RWPE2 (cell line): ENCODE measurements at regions not wholly inside any gene's neighbourhood (a gene's known extent, or its start where the extent isn't known, plus 50 kb on each side); places are given as distances from the start of the nearest gene placed in this dataset.

ENCODE experiments used
- ATAC-seq: fragments of 200-7000 bp; cut with Tn5 transposase; 3 replicates; pipeline ENCODE4 v1.9.1; 2021; ENCODE audit warnings: low read depth
- DNase-seq: peaks from one replicate; pipeline ENCODE4 v3.0.0-alpha.2; 2020; ENCODE audit warnings: low spot score
- H3K27ac ChIP-seq: fragments of 450-650 bp; 2 replicates; pipeline ENCODE4 v1.5.1; 2017; ENCODE audit warnings: mild to moderate bottlenecking; ENCODE audit not compliant: poor library complexity, severe bottlenecking
- H3K27me3 ChIP-seq: fragments of 250-450 bp; sonication (Bioruptor Pico); 2 replicates; pipeline ENCODE4 v1.5.1; 2021; ENCODE audit warnings: mild to moderate bottlenecking, moderate library complexity; ENCODE audit not compliant: insufficient read depth, poor library complexity, severe bottlenecking
- H3K36me3 ChIP-seq: fragments of 250-450 bp; sonication (Bioruptor Pico); 2 replicates; pipeline ENCODE4 v1.5.1; 2020; ENCODE audit warnings: low read depth, mild to moderate bottlenecking, moderate library complexity
- H3K4me1 ChIP-seq: fragments of 250-450 bp; sonication (Bioruptor Pico); 2 replicates; pipeline ENCODE4 v1.5.1; 2021; ENCODE audit warnings: mild to moderate bottlenecking, moderate library complexity; ENCODE audit not compliant: insufficient read depth, poor library complexity, severe bottlenecking
- H3K4me3 ChIP-seq: fragments of 250-450 bp; sonication (Bioruptor Pico); 2 replicates; pipeline ENCODE4 v1.5.1; 2021; ENCODE audit warnings: mild to moderate bottlenecking, moderate library complexity; ENCODE audit not compliant: severe bottlenecking
- H3K9me3 ChIP-seq: fragments of 250-450 bp; sonication (Bioruptor Pico); 2 replicates; pipeline ENCODE4 v1.5.1; 2021; ENCODE audit warnings: mild to moderate bottlenecking, moderate library complexity; ENCODE audit not compliant: severe bottlenecking
- TF ChIP-seq, protein P1 (sequence below): fragments of 450-650 bp; IDR thresholded peaks from one replicate; pipeline ENCODE4 v1.5.1; 2017; ENCODE audit warnings: mild to moderate bottlenecking, moderate library complexity; ENCODE audit not compliant: poor library complexity, severe bottlenecking

GRCh38 chr3:167166594-167167253 lies 213.4 kb downstream of the ZBBX start:
- TF ChIP-seq, protein P1, sequence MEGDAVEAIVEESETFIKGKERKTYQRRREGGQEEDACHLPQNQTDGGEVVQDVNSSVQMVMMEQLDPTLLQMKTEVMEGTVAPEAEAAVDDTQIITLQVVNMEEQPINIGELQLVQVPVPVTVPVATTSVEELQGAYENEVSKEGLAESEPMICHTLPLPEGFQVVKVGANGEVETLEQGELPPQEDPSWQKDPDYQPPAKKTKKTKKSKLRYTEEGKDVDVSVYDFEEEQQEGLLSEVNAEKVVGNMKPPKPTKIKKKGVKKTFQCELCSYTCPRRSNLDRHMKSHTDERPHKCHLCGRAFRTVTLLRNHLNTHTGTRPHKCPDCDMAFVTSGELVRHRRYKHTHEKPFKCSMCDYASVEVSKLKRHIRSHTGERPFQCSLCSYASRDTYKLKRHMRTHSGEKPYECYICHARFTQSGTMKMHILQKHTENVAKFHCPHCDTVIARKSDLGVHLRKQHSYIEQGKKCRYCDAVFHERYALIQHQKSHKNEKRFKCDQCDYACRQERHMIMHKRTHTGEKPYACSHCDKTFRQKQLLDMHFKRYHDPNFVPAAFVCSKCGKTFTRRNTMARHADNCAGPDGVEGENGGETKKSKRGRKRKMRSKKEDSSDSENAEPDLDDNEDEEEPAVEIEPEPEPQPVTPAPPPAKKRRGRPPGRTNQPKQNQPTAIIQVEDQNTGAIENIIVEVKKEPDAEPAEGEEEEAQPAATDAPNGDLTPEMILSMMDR = no peak
- no peaks in the 10 kb centered on the region for H3K4me1 ChIP-seq
- no peak overlapping the region for H3K27ac ChIP-seq
- H3K27me3 ChIP-seq = no peaks in the 10 kb centered on the region
- no peaks in the 10 kb centered on the region for H3K36me3 ChIP-seq
- DNase-seq = no peak
- H3K4me3 ChIP-seq = no peak overlapping the region
- ATAC-seq = no peak
- H3K9me3 ChIP-seq = no peaks in the 10 kb centered on the region

GRCh38 chr3:167166012-167166411 lies 214.1 kb downstream of the ZBBX start:
- TF ChIP-seq, protein P1 = no peak
- no peaks in the 10 kb centered on the region for H3K27me3 ChIP-seq
- no peaks in the 10 kb centered on the region for H3K9me3 ChIP-seq
- no peak overlapping the region for H3K27ac ChIP-seq
- H3K4me1 ChIP-seq = no peaks in the 10 kb centered on the region
- H3K4me3 ChIP-seq = no peak overlapping the region
- no peaks in the 10 kb centered on the region for H3K36me3 ChIP-seq
- no peak for DNase-seq
- ATAC-seq = no peak

GRCh38 chr3:167163580-167163979 lies 216.5 kb downstream of the ZBBX start:
- Histone ChIP-seq H3K4me1 (no peaks in the 10 kb centered on the region), H3K36me3 (no peaks in the 10 kb centered on the region), H3K9me3 (no peaks in the 10 kb centered on the region), H3K4me3 (no peak overlapping the region), H3K27me3 (no peaks in the 10 kb centered on the region), H3K27ac (no peak overlapping the region)
- DNase-seq (no peak), ATAC-seq (no peak)
- TF ChIP-seq, protein P1 = no peak

DNA sequence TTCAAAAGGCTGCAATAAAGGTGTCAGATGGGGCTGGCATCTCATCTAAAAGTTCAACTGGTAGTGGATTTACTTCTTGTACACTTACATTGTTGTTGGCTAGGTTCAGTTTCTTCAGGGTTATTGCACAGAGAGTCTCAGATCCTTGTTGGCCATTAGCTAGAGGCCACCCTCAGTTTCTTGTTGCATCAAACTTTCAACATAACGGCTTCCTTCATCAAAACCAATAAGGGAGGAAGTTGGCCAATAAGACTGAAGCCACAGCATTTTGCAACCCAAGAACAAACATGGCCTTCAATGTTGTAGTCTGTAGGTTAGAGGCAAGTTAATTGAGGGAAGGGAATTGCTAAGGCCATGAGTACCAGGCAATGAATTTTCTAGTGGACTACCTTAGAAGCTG lies 218.0 kb downstream of the ZBBX start:
- Histone ChIP-seq H3K9me3 (no peaks in the 10 kb centered on the region), H3K4me3 (no peak overlapping the region), H3K36me3 (no peaks in the 10 kb centered on the region), H3K27me3 (no peaks in the 10 kb centered on the region), H3K27ac (no peak overlapping the region), H3K4me1 (no peaks in the 10 kb centered on the region)
- DNase-seq (no peak), ATAC-seq (no peak)
- TF ChIP-seq, protein P1 = no peak

DNA sequence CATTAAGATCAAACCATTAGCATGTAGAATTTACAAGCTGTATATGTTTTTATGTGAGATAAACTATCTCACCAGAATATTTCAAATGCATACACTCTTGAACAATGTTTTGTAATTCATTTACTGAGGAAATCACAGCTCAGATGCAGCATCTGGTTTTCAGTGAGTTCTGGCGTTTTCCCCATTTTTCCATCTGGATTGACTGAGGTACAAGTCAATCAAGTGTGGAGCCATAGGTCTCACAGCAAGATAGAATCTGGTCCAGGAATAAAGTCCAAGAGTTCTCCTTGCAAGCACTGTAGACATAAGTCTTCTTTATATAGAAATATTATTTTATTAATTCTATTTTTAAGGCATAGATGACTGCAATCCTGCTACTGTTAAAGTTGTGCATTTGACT lies 219.3 kb downstream of the ZBBX start:
- H3K4me3 ChIP-seq = no peak overlapping the region
- H3K9me3 ChIP-seq = no peaks in the 10 kb centered on the region
- H3K27me3 ChIP-seq = no peaks in the 10 kb centered on the region
- DNase-seq (no peak), ATAC-seq (no peak)
- TF ChIP-seq, protein P1 = no peak
- no peaks in the 10 kb centered on the region for H3K4me1 ChIP-seq
- H3K36me3 ChIP-seq = no peaks in the 10 kb centered on the region
- no peak overlapping the region for H3K27ac ChIP-seq
